SK-N-SH treated with all-trans-retinoic acid at 6 μM for 48 hours (cell line): ENCODE measurements at regions not wholly inside any gene's neighbourhood (a gene's known extent, or its start where the extent isn't known, plus 50 kb on each side); places are given as distances from the start of the nearest gene placed in this dataset.

Experiments used
- ESRRG ChIP-seq: fragments of 250-450 bp; sonication (Bioruptor Pico); IDR thresholded peaks from 2 replicates; pipeline ENCODE4 v1.6.1; 2021; ENCODE audit warnings: mild to moderate bottlenecking
- OSR1 ChIP-seq: fragments of 250-450 bp; sonication (Bioruptor Pico); IDR thresholded peaks from 2 replicates; pipeline ENCODE4 v1.8.0; 2022; ENCODE audit warnings: moderate library complexity, mild to moderate bottlenecking, inconsistent platforms
- RARB ChIP-seq: fragments of 250-450 bp; sonication (Bioruptor Pico); IDR thresholded peaks from 2 replicates; pipeline ENCODE4 v1.8.0; 2021; ENCODE audit warnings: mild to moderate bottlenecking, moderate library complexity
- TOX ChIP-seq: fragments of 250-450 bp; sonication (Bioruptor Pico); IDR thresholded peaks from 2 replicates; pipeline ENCODE4 v1.8.0; 2021; ENCODE audit warnings: mild to moderate bottlenecking, moderate library complexity, borderline replicate concordance
- ZFP3 ChIP-seq: fragments of 250-450 bp; sonication (Bioruptor Pico); IDR thresholded peaks from 2 replicates; pipeline ENCODE4 v1.5.0; 2020; ENCODE audit warnings: mild to moderate bottlenecking, moderate library complexity
- ZNF70 ChIP-seq: fragments of 450-650 bp; formaldehyde crosslinking; IDR thresholded peaks from 2 replicates; pipeline ENCODE4 v1.5.0; 2020; ENCODE audit warnings: mild to moderate bottlenecking, moderate library complexity
- TF ChIP-seq, protein P1 (sequence below): fragments of 250-450 bp; sonication (Bioruptor Pico); IDR thresholded peaks from 2 replicates; pipeline ENCODE4 v1.5.0; 2020; ENCODE audit warnings: mild to moderate bottlenecking, moderate library complexity
- TF ChIP-seq, protein P2 (sequence below): fragments of 250-450 bp; sonication (Bioruptor Pico); IDR thresholded peaks from 2 replicates; pipeline ENCODE4 v1.5.1; 2021; ENCODE audit warnings: mild to moderate bottlenecking, moderate library complexity

DNA sequence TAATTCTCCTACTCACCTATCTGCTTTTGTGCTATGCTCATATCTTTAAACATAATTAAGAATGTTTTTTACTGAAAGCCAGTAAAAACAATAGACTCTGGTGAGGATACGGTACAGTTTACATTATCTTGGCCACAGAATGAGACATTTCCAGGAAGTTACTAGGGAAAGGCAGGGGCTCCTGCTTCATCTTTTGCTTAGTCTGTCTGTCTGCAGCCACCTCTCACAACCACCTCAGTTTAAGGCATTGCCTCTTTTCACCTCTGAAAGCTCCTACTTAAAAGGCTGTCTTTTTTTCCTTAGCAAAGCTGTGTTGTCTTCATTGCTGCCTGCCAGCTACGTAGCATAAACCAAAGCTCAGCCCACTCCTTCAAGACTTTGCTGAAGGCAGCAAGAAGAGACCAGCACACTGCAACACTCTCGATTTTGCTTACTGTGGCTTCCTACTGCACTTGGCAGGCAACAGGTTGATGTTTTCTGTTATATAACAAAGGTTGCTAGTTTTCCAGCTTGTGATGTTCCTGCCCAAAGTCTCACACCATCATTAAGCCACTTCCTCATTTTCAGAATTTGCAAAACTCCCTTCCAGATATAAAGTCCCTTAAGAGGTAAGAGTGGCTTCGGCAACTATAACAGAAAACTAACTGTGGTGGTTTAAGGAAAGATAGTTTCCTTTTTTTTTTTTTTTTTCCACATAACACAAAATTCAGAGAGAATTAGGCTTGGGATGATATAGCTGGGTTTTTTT is 432.9 kb downstream of the GRXCR1 start:
- no peak for TF ChIP-seq ZNF70 (CRISPR knock-in tag)
- no peak for TF ChIP-seq TOX (CRISPR knock-in tag)
- TF ChIP-seq, protein P1, sequence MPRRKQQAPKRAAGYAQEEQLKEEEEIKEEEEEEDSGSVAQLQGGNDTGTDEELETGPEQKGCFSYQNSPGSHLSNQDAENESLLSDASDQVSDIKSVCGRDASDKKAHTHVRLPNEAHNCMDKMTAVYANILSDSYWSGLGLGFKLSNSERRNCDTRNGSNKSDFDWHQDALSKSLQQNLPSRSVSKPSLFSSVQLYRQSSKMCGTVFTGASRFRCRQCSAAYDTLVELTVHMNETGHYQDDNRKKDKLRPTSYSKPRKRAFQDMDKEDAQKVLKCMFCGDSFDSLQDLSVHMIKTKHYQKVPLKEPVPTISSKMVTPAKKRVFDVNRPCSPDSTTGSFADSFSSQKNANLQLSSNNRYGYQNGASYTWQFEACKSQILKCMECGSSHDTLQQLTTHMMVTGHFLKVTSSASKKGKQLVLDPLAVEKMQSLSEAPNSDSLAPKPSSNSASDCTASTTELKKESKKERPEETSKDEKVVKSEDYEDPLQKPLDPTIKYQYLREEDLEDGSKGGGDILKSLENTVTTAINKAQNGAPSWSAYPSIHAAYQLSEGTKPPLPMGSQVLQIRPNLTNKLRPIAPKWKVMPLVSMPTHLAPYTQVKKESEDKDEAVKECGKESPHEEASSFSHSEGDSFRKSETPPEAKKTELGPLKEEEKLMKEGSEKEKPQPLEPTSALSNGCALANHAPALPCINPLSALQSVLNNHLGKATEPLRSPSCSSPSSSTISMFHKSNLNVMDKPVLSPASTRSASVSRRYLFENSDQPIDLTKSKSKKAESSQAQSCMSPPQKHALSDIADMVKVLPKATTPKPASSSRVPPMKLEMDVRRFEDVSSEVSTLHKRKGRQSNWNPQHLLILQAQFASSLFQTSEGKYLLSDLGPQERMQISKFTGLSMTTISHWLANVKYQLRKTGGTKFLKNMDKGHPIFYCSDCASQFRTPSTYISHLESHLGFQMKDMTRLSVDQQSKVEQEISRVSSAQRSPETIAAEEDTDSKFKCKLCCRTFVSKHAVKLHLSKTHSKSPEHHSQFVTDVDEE (CRISPR knock-in tag), result no peak
- TF ChIP-seq, protein P2, sequence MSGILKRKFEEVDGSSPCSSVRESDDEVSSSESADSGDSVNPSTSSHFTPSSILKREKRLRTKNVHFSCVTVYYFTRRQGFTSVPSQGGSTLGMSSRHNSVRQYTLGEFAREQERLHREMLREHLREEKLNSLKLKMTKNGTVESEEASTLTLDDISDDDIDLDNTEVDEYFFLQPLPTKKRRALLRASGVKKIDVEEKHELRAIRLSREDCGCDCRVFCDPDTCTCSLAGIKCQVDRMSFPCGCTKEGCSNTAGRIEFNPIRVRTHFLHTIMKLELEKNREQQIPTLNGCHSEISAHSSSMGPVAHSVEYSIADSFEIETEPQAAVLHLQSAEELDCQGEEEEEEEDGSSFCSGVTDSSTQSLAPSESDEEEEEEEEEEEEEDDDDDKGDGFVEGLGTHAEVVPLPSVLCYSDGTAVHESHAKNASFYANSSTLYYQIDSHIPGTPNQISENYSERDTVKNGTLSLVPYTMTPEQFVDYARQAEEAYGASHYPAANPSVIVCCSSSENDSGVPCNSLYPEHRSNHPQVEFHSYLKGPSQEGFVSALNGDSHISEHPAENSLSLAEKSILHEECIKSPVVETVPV (CRISPR knock-in tag), result no peak
- no peak for TF ChIP-seq ZFP3 (CRISPR knock-in tag)
- no peak for TF ChIP-seq RARB (CRISPR knock-in tag)
- TF ChIP-seq OSR1 (CRISPR knock-in tag), result no peak
- no peak for TF ChIP-seq ESRRG (CRISPR knock-in tag)
